Stimulated activated CD4-positive, alpha-beta T cell treated with anti-CD3 and anti-CD28 coated beads, Interleukin-15, amount 100 ng/mL, for 24 hours (primary cell): ENCODE measurements at regions not wholly inside any gene's neighbourhood (a gene's known extent, or its start where the extent isn't known, plus 50 kb on each side); places are given as distances from the start of the nearest gene placed in this dataset.
"Not testable (repeated sequence)": the region's sequence is repeated elsewhere in the genome, so short reads cannot be mapped to it uniquely, and the experiment has no call there.

Source experiments
- DNase-seq: peaks from one replicate; pipeline ENCODE4 v3.0.0-alpha.2; 2020

DNA sequence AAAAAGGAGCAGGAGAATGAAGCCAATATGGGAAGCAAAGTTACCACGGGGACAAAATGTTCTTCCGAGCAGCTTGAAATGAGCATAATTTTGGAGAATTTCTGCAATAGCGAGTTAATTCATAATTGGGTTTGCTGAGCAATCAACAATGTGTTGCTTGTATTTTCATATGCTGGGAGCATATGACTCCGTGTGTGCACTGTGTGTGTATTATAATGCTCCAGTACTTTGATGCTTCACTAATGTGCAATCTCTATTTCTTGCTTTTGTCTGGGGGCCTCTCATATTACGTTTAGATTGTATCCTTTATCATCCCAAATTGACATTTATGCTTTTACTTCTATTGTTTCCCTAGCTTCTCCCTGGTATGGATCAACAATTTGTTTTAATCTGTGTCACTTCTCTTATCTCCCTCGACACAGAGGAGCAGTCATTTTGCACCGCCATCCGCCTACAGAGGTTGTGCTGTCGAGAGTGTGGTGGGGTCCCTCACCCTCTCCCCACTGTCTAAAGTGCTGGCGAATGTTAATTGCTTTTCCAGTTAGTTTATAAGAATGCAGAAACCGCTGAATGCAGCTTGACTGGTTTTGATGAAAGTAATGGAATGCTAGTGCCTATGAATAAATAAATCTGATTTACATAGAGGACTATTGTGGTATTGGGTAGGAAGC, 372.5 kb upstream of the WWC1 start:
- DNase-seq, result no peak

DNA sequence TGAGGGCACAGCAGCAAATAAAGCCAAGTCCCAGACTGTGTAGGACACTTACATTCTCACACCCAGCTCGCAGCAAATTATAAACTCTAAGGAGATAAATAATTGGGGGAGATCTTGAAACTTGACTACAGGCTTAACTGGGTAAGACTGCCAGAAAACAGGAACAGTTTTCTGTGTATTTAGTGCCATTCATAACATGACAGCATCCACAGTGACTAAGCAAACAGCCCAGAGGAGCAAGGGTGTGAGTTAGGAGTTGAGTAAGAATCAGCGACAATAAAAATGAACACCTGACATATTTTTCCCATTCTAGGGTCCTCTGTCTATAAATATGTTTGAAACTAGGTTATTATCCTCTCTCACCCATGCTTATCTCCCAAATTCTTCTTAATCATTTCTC, 370.9 kb upstream of the WWC1 start:
- DNase-seq, result no peak

DNA sequence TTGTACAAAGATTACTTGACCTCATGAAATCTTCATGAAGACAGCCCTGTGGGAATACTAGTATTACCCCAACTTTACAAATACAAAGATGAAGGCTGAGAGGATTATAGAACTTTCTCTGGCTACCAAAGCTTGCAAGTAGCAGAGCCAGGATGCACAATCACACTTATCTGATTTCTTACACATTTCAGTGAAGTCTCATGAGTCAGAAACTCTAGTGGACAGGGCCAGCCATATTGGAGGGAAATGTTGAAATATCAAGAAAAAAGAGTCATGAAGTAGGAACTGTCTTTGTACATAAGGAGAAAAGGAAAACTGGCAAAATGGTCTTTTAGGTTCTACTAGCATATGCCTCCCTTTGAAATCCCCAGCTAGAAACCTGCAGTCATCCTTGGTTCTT, 369.6 kb upstream of the WWC1 start:
- no peak for DNase-seq

DNA sequence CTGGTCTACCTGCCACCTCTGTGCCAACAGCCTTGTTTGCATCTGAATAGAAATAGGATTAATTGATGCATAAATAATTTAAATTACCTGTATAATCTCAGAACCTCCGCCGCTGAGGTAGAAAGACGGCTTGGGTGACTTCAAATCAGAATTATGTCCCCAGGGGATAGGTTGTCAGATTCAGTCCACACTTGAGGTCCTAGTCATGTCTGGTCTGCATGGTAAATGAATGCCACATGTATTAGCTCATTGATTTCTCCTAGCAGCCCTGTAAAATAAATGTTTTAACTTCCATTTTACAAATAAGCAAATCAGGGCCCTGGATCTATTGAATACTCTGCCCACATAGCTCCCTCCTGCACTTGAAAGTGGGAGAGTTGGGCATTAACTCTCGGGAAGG, 368.0 kb upstream of the WWC1 start:
- DNase-seq, result no peak

DNA sequence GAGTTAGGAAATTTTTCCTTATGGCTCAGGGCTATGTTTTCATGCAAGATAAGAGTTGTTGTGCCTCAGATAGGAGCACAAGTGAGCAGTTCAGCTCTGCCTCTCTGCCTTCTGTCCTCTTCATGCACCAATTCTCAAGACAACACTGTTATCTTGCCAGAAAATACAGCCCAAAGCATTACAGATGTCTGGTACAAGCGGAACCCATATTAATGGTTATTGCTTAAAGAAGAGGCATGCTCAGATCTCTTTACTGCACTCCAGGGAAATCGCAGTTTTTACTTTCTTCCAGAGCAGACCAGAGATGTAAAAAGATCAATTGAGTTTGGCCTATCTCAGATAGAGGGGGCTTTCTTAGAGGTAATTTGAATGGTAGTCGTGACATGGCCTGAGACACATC, 361.6 kb upstream of the WWC1 start:
- no peak for DNase-seq

DNA sequence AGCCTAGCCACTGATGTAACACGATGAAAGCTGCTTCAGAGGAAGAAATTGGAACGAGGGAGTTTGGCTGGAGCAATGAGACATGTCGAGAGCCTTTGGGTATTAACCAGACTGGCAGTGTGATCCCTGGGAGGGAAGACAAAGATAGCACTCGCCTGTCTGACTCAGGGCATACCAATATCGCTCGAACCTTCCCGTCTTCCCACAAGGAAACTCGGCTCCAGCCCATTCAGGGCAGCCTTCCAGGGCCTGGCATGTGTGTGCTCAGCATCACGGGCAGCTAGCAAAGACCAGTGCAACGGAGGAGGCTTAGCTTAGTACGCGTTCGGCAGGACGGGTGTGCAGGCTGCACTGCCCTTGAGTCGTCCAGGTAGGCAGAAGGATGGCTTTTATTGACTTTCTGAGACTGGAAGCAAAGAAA, 356.9 kb upstream of the WWC1 start:
- DNase-seq, result no peak

DNA sequence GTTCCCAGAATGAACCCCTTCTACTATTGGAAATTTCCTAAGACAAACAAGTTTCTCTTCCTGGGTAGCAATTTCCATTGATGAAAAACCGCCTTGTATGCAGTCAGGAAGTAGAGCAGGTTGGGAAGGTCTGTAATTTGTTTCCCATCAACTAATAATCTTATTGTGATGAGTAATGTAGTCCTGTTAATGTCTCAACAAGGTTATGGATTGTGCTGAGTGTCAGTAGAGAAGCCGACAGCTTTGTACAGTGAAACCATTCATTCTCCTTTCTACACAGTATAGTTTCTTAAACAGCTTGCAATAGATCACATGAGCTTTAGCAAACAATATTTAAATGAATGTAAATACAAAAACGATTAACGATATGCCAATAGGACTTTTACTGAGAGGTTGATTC, 355.4 kb upstream of the WWC1 start:
- DNase-seq, result no peak

DNA sequence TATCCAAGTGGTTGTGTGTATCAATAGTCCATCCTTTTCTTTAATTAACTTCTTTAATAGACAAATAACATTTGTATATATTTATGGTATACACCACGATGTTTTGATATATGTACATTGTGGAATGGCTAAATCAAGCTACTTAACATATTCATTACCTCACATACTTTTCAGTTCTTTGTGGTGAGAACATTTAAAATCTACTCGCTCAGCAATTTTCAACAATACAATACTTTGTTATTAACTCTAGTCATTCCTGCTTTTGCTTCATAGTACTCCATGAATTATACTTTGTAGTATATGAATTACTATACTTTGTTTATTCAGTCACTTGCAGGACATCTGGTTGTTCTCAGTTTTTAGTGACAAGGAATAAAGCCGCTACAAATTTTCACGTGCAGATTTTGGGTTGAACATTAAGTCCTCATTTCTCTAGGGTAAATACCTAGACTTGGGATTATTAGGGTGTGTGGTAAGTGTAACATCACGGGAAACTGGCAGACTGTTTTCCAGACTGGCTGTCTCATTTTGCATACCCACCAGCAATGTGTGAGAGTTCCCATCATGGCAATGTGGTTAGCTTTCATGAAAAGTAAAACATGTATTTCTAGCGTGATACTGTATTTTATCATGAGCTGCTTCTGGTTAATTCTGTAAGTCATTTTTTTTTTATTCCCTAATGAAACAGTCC, 354.4 kb upstream of the WWC1 start:
- no peak for DNase-seq

DNA sequence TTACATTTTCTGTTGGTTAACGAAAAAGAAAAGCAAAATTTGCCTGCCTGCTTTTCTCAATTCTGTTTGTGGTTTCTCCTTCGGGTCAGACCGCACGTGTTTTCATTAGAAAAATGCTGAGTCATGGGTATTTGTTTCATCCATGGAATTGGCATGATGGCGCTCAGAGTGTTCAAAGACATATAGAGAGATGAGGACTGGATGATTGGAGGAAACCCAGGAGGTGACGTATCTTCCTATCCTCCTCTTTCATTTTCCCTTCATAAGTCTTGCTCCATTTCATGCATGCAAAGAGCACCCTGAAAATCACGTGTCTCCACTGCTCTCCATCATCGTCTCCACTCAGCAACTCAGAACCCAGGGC, 353.8 kb upstream of the WWC1 start:
- DNase-seq, result no peak

DNA sequence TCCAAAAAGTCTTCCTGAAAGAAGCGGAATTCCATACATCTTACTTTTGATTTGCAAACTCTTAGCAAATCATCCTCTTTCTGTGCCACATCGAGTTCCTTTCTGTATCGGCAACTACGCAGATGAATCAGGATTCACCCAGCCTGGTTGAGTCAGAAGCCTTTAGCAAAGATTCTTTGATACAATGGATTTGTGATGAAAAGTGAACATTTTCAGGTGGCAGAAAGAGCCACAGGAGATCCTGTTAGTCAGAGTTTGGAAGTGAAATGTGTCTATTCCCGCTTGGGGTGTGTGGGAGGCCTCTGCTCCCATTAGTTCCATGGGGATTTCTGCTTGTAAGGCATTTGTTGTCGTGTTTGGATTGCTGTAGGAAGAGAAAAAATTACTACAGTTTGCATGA, 351.8 kb upstream of the WWC1 start:
- DNase-seq, result no peak

DNA sequence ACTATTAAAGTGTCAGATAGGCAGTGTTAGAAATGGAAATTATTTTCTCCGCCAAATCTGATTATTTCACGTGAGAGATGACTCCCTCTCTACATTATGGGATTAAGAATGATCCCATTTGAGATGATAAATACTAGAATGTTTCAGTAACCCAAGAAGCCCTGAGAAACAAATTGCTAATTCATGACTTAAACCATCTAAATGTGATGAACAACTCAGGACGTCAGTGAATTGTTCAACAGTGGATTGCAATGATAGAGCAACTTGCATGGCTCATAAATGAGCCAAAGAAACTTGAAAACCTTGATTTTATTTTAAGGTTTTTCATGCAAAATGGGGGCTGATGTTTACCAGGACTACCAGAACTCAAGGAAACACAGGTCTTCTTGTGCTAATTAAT, 350.5 kb upstream of the WWC1 start:
- DNase-seq, result no peak

DNA sequence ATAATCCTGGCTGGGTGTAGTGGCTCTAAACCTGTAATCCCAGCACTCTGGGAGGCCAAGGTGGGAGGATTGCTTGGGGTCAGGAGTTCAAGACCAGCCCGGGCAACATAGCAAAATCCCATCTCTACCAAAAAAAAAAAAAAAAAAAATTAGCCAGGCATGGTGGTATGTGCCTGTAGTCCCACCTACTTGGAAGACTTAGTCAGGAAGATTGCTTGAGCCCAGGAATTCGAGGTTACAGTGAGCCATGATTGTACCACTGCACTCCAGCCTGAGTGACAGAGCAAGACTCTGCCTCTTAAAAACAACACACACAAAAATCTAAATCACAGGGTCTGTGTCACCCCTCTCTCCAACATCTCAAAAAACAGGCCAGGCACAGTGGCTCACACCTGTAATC, 349.9 kb upstream of the WWC1 start:
- DNase-seq, result not testable (repeated sequence)

DNA sequence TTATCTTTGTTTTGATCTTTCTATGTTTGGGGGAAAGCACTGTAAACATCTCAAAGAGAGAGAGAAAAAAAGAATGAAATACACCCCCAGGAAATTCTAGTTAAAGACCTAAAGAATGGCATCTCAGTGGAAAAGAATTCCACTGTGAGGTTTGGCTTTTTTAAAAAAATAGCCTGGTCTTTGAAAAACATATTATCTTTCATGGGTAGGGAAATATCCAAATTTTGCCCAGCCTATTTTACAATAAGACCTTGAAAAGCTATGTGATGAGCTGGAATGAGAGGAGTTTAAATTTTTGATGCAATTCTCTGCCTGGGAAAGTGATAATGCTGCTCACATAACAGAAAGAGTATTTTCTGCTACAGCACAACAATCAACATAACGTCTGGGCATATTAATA, 348.1 kb upstream of the WWC1 start:
- DNase-seq, result no peak

DNA sequence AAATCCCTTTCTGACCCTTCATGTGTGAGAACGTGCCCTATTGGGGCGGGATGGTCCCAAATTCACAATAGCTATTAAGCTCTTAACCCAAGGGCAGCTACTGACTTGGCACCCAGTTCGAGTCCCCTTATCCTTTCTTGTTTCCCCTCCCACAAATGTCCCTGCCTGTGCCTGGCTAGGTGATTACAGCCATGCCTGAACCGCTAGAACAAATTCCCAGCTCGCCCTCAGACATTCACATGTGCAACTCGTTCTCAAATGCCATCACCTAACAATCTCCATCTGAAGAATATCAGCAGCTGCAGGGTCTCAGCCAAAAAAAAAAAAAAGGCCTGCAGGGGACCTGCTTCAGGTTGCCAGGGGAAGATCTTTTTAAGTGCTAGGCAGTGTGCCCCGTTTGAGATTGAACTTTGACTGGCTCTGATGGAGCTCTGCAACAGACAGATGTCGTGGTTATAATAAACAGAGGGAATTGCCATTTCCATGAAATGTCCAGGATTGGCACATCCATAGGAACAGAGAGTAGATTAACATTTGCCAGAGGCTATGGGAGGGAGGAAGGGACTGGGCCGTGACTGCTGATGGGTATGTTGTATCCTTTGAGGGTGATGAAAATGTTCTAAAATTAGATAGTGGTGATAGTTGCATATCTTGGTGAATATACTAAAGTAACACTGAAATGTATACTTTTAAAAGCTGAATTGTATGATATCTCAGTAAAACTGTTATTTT, 347.2 kb upstream of the WWC1 start:
- DNase-seq, result no peak

DNA sequence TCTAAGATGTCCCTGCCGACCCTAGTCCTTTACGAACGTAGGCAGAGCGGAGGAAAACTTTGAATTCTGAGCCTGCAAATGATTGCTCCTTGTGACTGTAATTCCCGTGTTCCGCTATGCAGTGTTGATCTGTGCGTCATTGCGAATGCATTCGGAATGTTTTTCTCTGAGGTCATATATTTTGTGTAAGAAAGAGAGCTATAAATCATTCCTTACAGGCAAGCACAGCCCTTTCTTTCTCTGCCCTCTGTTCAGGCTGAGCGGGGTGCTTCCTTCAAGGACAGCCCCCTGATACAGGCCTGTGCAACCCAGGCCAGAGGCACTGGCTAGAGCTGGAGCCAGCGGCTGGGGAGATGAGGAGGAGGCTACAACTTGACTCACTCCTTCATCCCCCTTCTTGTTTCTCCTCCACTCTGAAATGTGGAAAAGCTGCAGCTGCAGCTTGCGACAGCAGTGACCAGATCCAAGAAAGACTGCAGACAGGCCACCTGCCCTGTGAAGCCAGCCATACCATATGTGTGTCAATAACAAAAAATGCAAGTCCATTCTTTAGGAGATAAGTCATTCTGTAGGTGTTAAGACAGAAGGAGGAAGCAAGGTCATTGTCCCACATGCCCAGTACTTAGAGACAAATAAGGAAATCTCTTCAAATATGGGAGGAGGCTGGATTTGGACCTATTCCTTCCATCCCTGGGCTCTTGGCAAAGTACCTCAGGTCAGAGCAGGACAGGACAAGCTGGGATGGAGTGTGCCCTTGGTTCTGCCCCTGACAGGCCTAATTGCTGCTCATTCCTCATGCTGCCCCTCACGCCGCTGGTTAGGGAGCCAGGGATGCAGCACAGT, 345.7 kb upstream of the WWC1 start:
- no peak for DNase-seq

DNA sequence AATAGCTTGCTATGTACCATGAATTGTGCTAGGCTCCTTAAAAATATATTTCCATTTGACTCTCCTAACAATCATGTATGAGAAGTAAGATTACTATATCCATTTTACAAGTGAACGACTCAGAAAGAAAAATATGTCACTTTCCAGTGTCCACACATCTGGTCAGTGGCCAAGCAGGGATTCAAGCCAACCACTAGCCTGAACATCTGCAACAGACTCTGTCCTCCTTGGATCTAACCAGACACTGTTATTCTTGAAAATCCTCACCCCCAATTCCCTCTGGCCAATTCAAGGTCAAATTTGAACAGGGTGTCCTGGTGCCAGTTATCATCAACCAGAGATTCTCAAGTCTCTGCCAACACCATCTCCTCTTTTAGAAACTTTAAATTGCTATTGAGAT, 344.1 kb upstream of the WWC1 start:
- DNase-seq, result no peak

DNA sequence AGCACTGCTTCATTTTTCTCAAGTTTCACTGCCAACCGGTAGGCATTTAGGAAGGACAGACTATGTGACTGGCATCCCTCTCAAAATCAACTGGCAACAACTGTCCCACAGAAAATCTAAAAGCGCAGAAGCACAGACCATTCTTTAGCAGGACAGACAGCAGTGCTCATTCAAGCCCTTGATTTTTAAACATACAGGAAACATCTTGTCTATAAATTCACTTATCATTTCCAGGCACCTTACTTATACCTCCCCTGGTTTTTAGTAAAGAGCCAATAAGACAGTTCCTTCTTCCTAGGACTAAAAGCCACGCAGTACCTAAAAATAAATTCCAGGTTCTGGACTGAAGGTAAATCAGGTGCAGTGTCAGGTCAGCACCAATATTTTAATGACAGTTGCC, 343.2 kb upstream of the WWC1 start:
- DNase-seq, result no peak

DNA sequence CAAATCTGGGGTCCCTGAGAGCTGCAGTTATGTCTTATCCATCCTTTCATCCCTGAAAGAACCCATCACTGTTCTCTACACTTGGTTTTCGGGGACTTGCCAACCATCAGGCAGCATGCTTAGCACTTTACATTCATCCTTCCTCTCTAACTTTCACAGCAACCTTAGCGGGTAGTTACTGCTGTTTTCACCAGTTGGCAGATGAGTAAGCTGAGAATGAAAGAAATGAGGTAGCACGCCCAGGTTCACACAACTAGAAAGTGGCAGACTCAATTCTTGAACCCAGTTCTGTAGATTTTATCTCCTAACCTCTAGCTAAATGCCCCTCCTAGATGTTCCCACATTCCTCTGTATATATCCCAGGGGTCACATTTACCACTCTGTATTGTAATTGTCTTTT, 342.0 kb upstream of the WWC1 start:
- no peak for DNase-seq

DNA sequence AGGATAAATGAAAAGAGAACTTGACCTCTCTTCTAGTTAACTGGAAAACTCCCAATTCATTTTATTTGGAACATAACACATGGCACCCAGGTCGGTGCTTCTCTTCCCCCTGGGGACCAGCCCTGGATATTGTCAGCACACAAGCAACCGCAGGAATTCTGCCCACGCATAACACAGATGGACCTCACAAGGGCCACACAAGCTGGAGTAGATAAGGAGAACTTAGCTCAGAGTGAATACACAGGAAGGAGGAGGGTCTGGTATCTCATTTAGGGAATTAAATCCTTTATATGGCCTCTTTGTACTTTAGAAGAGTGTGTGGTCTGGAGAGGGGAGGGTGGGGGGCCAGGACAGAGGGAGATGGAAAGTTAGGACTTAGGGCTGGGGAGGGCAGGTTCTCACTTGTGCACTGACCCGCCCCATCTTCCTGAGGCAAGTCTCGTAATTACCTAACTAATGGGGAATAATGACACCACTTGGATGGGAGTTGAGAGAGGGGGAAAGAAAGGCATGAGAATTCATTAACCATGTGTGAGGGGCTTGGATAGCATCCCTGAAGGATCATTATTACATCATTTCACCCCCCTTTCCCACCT, 341.2 kb upstream of the WWC1 start:
- no peak for DNase-seq

DNA sequence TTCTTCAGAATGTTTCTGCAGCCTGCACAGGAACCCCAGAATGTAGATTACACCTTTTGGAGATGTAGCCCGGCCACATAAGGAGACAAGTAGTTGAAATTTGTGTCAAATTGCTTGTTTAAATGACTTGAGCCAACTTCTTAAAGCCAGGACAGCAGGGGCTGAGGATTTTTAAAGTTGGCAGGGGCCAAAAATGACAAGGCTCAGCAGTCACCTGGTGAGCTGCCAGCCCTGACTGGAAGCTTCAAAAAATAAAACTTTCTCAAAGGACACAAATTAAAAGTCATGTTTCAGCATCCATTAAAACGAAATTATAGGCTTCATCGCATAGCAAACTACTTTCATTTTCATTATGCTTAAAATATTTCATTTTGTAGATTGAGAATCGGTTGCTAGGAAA, 340.3 kb upstream of the WWC1 start:
- DNase-seq, result no peak

DNA sequence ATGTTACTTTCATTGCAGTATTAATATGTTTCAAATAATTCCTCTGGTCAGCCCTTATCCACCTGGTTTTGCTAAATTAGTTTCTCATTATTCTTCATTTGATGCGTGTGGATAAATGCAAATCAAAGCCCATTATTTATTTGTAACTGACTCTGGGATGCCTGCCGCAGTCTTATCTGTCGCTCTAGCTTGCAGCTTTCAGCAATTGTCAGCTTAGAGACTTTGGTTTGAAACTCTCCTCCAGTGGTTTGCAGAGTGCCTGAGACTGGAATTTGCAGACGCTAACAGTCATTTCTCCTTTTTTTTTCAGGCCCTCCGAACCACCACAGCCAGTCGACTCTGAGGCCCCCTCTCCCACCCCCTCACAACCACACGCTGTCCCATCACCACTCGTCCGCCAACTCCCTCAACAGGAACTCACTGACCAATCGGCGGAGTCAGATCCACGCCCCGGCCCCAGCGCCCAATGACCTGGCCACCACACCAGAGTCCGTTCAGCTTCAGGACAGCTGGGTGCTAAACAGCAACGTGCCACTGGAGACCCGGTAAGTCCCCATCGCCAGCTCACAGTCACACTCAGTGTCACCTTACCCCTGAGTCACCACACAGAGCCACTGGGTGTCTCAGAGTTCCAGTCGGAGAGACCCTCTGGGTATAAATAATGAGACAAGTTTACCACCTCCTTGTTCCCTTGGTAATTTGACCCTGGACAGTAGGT, 339.0 kb upstream of the WWC1 start:
- DNase-seq, result no peak

DNA sequence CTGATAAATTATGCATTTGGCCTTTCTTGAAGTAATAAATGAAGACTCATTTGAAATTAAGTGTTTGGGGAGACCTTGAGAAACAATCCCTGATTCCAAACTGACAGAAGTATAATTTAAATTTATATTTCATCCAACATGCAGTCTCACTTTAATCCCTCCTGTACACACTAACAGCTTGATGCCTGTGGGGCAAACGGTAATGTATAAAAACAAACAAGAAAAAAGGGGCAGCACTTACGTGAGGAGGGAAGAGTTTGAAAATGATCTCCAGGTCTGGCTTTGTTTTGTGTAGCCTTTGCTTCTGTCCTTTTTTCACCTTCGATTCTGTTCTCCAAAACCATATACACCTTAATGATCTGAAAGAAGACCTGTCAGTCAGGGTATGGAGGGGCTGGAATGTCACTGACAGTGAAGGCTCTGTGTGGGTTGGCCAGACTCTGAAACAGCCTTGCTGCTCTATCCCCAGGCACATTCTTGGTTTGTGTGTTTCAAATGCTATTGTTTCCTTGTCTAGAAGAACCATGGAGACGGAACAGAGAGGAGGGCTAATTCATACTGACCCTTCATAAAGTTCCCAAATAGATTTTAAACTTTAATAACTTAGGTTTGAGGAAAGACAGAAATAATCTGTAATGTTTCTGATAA, 338.2 kb upstream of the WWC1 start:
- no peak for DNase-seq
